Choroid plexus epithelial cell (primary cell): ENCODE measurements at regions not wholly inside any gene's neighbourhood (a gene's known extent, or its start where the extent isn't known, plus 50 kb on each side); places are given as distances from the start of the nearest gene placed in this dataset.

ENCODE experiments used
- DNase-seq: peaks from one replicate; pipeline ENCODE4 v3.0.0-alpha.2; 2010; ENCODE audit warnings: low read depth
- H3K4me3 ChIP-seq: 2 replicates; pipeline ENCODE4 v1.5.1; 2011; ENCODE audit warnings: low read depth, mild to moderate bottlenecking, control low read depth, low read length, moderate library complexity
- CTCF ChIP-seq: conservative IDR thresholded peaks from 2 replicates; pipeline ENCODE4 v1.5.1; 2011; ENCODE audit warnings: low read depth, mild to moderate bottlenecking, control low read depth, inconsistent platforms, low read length, moderate library complexity

GRCh38 chr4:22052076-22052475, 103.5 kb upstream of the KCNIP4 start:
- TF ChIP-seq CTCF = no peak
- H3K4me3 ChIP-seq = no peak overlapping the region
- DNase-seq = no peak

GRCh38 chr4:22048323-22048722, 99.8 kb upstream of the KCNIP4 start:
- DNase-seq = no peak

GRCh38 chr4:22047793-22048192, 99.2 kb upstream of the KCNIP4 start:
- no peak overlapping the region for H3K4me3 ChIP-seq
- DNase-seq = no peak
- TF ChIP-seq CTCF = no peak

More at GRCh38 chr4:22048323-22048722, 99.8 kb upstream of the KCNIP4 start:
- no peak for TF ChIP-seq CTCF
- H3K4me3 ChIP-seq = no peak overlapping the region

GRCh38 chr4:22045051-22045630, 96.6 kb upstream of the KCNIP4 start:
- H3K4me3 ChIP-seq = no peak overlapping the region
- no peak for DNase-seq
- no peak for TF ChIP-seq CTCF

- H3K4me3 ChIP-seq = no peak overlapping the region
- TF ChIP-seq CTCF = no peak
Measured at GRCh38 chr4:22031423-22031822, 82.9 kb upstream of the KCNIP4 start.

GRCh38 chr4:22030881-22031280, 82.3 kb upstream of the KCNIP4 start:
- no peak for DNase-seq
- TF ChIP-seq CTCF = no peak
- no peak overlapping the region for H3K4me3 ChIP-seq

More at GRCh38 chr4:22031423-22031822, 82.9 kb upstream of the KCNIP4 start:
- DNase-seq = no peak

GRCh38 chr4:22030307-22030706, 81.7 kb upstream of the KCNIP4 start:
- DNase-seq = no peak
- no peak overlapping the region for H3K4me3 ChIP-seq
- TF ChIP-seq CTCF = no peak
